Astrocyte of the cerebellum (primary cell): ENCODE measurements at regions not wholly inside any gene's neighbourhood (a gene's known extent, or its start where the extent isn't known, plus 50 kb on each side); places are given as distances from the start of the nearest gene placed in this dataset.

ENCODE experiments used
- DNase-seq: peaks from one replicate; pipeline ENCODE4 v3.0.0-alpha.2; 2011; ENCODE audit warnings: low read depth
- H3K4me3 ChIP-seq: 2 replicates; pipeline ENCODE4 v1.5.1; 2011; ENCODE audit warnings: mild to moderate bottlenecking, low read depth, low read length, moderate library complexity
- in situ Hi-C: cut with HindIII; loops from 2 replicates; pipeline ENCODE4 v1.10.0; 2017; ENCODE audit warnings: low sequenced_read_pairs
- TF ChIP-seq, protein P1 (sequence below): IDR thresholded peaks from 2 replicates; pipeline ENCODE4 v1.5.1; 2012; ENCODE audit warnings: low read length, low read depth, moderate library complexity, mild to moderate bottlenecking; ENCODE audit errors: missing control alignments

DNA sequence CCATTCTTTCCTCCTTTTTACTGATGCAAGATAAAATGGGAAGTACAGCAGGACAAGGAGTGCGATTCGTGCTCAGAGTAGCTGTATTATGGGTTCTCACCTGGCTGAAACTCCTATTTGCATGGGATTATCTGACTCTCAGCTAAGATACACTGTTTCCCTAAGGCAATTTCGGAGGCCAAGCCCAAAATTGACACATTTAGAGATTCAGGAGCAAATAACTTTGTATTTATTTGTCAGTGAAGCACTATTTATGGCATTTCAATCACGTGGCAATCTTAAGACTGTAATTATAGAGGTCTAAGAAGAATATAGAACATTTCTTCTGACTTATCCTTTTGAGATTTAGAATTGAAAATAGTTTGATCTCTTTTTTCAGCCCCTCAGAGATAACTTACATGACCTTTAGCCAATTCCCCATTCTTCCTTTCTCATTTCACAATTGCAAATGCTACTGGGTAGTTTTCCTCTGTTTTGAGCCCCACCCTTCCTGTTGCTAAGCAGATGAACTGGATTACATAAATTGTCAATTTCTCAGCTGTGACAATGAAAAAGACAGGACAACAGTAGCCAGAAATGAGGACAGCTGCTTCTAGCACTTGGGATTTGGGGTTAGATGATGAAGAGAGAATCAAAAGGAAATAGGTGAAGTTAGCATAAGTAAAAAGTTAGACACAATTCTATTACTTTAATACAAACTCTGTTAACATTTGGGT lies 122.7 kb upstream of the FRY start:
- no peak overlapping the region for H3K4me3 ChIP-seq
- TF ChIP-seq, protein P1, sequence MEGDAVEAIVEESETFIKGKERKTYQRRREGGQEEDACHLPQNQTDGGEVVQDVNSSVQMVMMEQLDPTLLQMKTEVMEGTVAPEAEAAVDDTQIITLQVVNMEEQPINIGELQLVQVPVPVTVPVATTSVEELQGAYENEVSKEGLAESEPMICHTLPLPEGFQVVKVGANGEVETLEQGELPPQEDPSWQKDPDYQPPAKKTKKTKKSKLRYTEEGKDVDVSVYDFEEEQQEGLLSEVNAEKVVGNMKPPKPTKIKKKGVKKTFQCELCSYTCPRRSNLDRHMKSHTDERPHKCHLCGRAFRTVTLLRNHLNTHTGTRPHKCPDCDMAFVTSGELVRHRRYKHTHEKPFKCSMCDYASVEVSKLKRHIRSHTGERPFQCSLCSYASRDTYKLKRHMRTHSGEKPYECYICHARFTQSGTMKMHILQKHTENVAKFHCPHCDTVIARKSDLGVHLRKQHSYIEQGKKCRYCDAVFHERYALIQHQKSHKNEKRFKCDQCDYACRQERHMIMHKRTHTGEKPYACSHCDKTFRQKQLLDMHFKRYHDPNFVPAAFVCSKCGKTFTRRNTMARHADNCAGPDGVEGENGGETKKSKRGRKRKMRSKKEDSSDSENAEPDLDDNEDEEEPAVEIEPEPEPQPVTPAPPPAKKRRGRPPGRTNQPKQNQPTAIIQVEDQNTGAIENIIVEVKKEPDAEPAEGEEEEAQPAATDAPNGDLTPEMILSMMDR: no peak
- in situ Hi-C loops: no loop called here
- no peak for DNase-seq

DNA sequence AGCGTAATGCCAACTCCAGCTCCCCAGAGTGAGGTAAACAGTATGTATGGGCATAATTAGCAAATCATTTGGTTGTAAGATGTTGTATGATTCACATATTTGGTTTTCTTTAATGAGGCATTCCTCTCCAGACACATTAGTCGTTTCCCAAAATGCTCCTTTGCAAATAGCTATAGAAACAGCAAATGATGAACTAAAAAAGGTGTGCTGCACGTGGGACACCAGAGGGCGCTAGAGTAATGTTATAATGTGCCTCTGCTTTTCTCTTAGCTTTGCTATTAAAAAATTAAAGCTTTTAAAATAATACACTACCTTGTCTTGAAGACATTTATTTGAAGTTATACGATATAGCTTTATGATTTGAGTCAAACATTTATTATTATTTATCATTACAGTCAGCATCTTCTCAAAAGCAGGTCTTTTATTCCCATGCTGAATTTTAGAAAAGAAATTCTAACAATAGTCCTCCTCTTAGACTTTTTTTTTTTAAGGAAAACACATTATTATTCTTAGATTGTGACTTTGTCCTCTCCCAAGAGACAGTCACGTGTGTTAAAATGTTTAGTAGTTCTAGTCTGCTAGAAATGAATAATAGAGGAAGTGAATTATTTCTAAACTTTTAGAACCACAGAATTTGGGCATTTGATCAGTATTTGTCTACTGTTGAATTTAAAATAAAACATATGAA lies 121.6 kb upstream of the FRY start:
- TF ChIP-seq, protein P1: peak; percentile 85
- H3K4me3 ChIP-seq: no peak overlapping the region
- in situ Hi-C loops: no loop called here
- DNase-seq: peak; percentile 54

DNA sequence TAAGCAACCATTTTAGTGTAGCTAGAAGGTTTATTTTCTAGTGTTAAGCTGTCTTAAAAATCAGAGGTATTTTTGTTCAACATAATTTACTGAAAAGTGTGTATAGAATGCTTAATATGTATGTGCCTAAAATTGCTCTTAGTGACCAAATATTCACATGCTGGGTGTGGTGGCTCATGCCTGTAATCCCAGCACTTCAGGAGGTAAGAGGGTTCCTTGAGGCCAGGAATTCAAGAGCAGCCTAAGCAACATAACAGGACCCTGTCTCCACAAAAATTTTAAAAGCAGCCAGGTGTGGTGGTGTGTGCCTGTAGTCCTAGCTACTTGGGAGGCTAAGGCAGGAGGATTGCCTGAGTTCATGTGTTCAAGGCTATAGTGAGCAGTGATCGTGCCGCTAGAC lies 120.9 kb upstream of the FRY start:
- H3K4me3 ChIP-seq: no peak overlapping the region
- TF ChIP-seq, protein P1: no peak
- no peak for DNase-seq
- in situ Hi-C loops: no loop called here

DNA sequence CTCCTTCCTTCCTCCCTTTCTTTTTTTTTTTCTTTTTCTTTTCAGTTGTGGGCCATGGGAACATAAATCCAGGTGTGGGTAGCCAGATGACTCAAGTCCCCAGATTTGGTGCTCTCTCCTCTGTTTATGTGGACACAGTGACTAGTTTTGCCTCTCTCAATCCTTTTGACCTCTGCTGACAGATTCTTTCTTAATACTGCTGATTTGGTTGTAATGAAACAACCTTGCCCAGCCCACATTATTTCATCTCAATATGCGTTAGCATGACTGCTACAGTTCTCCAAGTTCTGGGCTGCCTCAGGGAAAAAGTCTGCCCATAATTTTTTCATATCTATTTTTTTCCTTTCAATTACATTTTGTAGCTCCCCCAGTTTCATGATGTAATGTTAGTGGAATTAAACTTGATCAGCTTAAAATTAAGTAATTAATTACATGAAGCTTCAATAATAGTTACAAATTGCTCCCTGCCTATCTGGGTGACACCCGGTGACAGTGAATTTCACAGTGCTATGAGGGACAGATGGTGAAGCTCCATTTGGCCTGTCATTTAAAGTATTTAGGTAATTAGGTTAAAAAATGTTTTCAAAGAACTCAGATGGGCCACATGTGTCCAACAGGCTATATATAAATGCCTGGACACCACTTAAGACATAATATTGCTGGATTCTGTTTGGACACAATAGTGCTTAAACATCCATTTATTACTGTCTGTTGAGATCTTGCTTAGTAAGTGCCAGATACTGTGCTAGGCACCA lies 118.8 kb upstream of the FRY start:
- no peak overlapping the region for H3K4me3 ChIP-seq
- no peak for DNase-seq
- TF ChIP-seq, protein P1: no peak
- in situ Hi-C loops: no loop called here

DNA sequence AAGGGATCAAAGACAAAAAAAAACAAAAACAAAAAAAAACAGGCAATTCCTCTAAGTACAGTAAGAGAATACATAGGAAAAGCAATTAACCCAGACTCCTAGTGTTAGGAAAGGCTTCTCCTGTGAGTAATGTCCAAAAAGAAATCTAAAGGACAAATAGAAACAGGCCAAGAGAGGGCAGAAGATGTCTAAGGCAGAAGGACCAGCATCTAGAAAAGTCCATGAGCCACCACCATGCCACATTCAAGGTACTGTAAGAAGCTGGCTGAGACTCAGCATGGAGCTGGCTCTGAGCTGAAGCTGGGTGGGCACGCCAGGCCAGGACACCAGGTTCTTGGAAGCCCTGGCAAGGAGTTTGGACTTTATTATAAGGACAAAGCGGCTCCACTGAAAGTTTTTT lies 118.1 kb upstream of the FRY start:
- TF ChIP-seq, protein P1: no peak
- DNase-seq: no peak
- H3K4me3 ChIP-seq: no peak overlapping the region
- in situ Hi-C loops: no loop called here

DNA sequence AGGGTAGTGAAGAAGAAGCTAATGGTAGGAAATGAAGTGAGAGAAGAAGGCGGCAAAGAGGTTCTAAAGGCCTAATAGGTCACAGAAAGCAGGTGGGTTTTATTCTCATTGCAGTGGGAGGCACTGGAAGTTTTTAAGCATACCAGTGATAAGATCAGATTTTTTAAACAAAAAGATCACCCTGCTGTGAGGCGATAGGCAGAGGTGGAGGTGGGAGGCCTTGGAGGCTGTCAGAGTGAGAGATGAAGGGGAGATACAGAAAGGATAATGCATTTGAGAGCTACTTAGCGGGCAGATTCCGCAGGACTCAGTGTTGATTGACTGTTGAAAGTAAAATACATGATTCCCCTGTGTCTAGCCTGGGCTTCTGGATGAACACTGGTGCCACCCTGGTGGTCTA lies 116.7 kb upstream of the FRY start:
- no peak for DNase-seq
- in situ Hi-C loops: no loop called here
- TF ChIP-seq, protein P1: no peak
- no peak overlapping the region for H3K4me3 ChIP-seq
